ENCODE measurements at regions not wholly inside any gene's neighbourhood (a gene's known extent, or its start where the extent isn't known, plus 50 kb on each side); places are given as distances from the start of the nearest gene placed in this dataset.

DNA sequence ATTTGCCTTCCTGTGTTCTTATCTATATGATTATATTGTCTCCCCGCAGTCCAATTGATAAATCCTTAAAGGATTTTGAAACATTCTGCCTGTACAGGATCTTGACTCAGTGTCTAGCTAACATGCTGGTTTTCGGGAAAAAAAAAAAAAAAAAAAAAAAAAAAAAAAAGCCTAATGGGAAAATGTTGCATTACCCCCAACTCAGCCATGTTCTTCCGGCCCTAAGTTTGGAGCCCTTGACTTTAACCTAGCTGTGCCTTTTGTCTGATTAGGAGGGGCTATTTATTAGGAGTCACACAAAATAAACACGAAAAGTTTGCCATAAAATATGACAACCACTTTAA is 244.4 kb upstream of the TCF21 start:
- H3K27ac Mint-ChIP-seq (ENCODE audit: unreplicated experiment) = no peak overlapping the region
- TF ChIP-seq, protein P1, sequence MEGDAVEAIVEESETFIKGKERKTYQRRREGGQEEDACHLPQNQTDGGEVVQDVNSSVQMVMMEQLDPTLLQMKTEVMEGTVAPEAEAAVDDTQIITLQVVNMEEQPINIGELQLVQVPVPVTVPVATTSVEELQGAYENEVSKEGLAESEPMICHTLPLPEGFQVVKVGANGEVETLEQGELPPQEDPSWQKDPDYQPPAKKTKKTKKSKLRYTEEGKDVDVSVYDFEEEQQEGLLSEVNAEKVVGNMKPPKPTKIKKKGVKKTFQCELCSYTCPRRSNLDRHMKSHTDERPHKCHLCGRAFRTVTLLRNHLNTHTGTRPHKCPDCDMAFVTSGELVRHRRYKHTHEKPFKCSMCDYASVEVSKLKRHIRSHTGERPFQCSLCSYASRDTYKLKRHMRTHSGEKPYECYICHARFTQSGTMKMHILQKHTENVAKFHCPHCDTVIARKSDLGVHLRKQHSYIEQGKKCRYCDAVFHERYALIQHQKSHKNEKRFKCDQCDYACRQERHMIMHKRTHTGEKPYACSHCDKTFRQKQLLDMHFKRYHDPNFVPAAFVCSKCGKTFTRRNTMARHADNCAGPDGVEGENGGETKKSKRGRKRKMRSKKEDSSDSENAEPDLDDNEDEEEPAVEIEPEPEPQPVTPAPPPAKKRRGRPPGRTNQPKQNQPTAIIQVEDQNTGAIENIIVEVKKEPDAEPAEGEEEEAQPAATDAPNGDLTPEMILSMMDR (IDR thresholded peaks at IDR 0.05) = no peak
- H3K4me1 Mint-ChIP-seq (ENCODE audit: low read depth) = peaks cover 24% of the 10 kb centered on the region

DNA sequence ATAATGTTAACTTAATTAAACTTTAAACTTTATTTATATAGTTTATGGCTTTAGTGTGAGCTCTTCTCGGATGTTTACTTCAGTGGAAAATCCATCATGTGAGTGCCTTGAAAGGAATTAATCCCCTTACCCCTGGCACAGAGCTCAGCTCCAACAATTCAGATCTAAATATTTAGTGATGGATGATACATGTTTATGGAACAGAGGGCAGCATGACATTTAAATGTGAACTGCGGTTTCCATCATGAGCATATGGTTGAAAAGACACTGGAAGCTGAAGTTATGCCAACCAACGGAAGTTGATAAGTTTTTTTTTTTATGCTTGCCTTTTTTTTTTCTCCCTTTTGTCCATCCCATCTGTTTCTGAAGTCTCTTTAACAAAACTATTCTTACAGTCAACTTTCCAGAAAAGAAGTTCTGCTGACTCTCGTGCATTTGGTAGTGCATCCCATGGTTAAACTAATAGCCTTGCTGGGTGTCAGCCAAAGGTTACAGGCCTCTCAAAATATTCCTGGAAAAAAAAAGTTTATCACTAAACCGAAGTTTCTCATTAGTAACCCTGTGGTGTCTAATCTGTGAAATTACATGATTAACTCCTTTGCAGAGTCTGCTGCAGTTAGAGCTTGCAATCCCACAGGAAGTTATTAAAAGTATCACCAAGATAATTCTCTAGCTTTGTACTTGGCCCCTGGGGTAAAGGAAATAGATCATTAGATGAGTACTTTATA is 243.9 kb upstream of the TCF21 start:
- DNase-seq (ENCODE audit: low spot score) = no peak
- Mint-ChIP-seq H3K36me3 (ENCODE audit: low read depth) (no peaks in the 10 kb centered on the region), H3K27me3 (ENCODE audit: low read depth) (no peaks in the 10 kb centered on the region), H3K9me3 (ENCODE audit: low read depth) (no peaks in the 10 kb centered on the region), H3K4me1 (ENCODE audit: low read depth) (peaks cover 24% of the 10 kb centered on the region), H3K27ac (ENCODE audit: unreplicated experiment) (peak overlapping the region; percentile 85), H3K4me3 (ENCODE audit: unreplicated experiment) (no peak overlapping the region)
- TF ChIP-seq, protein P1 (IDR thresholded peaks at IDR 0.05) = no peak

More for the DNA sequence above, 244.4 kb upstream of the TCF21 start:
- no peak for DNase-seq (ENCODE audit: low spot score)
- H3K9me3 Mint-ChIP-seq (ENCODE audit: low read depth) = no peaks in the 10 kb centered on the region
- no peaks in the 10 kb centered on the region for H3K27me3 Mint-ChIP-seq (ENCODE audit: low read depth)
- no peak overlapping the region for H3K4me3 Mint-ChIP-seq (ENCODE audit: unreplicated experiment)
- H3K36me3 Mint-ChIP-seq (ENCODE audit: low read depth) = no peaks in the 10 kb centered on the region

DNA sequence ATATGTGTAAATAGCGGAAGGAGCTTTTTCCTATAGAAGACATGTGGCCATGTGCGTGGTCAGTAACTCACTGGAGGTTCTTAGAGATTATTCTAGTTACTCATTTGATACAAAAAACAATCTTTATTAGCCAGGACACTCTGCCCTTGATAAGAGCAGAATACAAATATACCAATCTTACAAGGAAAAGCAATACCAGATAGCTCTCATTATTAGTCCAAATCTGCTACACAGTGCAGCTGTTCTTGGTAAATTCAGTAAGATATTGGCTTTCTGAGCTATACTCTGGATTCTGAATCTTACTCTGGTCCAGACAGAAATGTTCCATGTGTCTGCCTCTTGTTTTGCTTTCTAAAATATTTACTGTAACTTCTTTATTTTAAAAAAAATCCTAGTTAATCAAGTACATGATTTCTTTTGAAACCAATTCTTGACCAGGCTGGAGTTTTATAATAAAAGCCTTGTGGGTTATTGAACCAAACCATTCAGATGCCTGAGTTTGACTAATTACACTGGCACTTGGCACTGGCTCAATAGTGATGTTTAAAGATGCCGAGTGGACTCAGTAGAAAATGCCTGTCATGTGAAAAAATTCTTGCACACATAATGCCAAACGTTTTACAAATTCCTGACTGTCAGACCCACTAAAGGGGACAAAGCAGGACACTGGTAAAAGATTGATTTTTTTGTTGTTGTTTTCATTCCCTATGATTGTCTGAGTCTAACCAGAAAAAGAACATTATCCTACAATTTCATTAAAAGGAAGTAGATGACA is 242.8 kb upstream of the TCF21 start:
- Mint-ChIP-seq H3K4me3 (ENCODE audit: unreplicated experiment) (no peak overlapping the region), H3K36me3 (ENCODE audit: low read depth) (no peaks in the 10 kb centered on the region), H3K27ac (ENCODE audit: unreplicated experiment) (peak overlapping the region; percentile 85), H3K27me3 (ENCODE audit: low read depth) (no peaks in the 10 kb centered on the region), H3K9me3 (ENCODE audit: low read depth) (no peaks in the 10 kb centered on the region), H3K4me1 (ENCODE audit: low read depth) (peaks cover 24% of the 10 kb centered on the region)
- TF ChIP-seq, protein P1 (IDR thresholded peaks at IDR 0.05) = no peak
- no peak for DNase-seq (ENCODE audit: low spot score)

DNA sequence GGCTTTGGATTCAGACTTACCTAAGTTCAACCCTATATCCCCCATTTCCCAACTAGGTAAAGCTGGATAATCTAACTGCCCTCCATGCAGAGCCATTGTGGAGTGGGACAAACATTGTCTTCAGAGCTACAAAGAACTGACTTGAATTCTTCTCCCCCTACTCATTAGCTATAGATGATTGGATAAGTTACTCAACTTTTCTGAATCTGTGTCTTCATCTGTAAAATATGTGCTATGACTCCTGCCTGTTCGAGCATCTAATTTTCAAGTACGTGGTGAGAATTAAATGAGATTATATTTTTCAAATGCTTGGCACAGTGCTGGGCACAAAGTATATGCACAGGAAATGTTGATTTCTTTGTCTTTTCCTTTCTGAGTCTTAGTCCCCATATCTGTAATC is 240.3 kb upstream of the TCF21 start:
- H3K4me1 Mint-ChIP-seq (ENCODE audit: low read depth) = peaks cover 24% of the 10 kb centered on the region

DNA sequence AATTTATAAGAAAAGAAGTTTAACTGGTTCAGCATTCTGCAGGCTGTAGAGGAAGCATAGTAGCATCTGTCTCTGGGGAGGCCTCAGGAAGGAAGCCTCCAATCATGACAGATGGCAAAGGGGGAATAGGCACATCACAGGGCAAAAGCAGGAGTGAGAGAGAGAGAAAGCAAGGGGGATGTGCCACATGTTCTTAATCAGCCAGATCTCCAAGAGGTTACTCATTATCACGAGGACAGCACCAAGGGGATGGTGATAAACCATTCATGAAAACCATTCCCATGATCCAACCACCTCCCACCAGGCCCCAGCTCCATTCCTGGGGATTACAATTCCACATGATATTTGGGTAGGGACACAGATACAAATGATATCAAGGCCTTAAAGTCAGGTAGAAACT is 217.5 kb upstream of the TCF21 start:
- Mint-ChIP-seq H3K27ac (ENCODE audit: unreplicated experiment) (no peak overlapping the region), H3K4me3 (ENCODE audit: unreplicated experiment) (no peak overlapping the region), H3K9me3 (ENCODE audit: low read depth) (no peaks in the 10 kb centered on the region), H3K36me3 (ENCODE audit: low read depth) (no peaks in the 10 kb centered on the region), H3K4me1 (ENCODE audit: low read depth) (no peaks in the 10 kb centered on the region), H3K27me3 (ENCODE audit: low read depth) (no peaks in the 10 kb centered on the region)
- no peak for DNase-seq (ENCODE audit: low spot score)
- TF ChIP-seq, protein P1 (IDR thresholded peaks at IDR 0.05) = no peak

More for the DNA sequence above, 240.3 kb upstream of the TCF21 start:
- Mint-ChIP-seq H3K9me3 (ENCODE audit: low read depth) (no peaks in the 10 kb centered on the region), H3K36me3 (ENCODE audit: low read depth) (no peaks in the 10 kb centered on the region), H3K27ac (ENCODE audit: unreplicated experiment) (no peak overlapping the region), H3K4me3 (ENCODE audit: unreplicated experiment) (no peak overlapping the region), H3K27me3 (ENCODE audit: low read depth) (no peaks in the 10 kb centered on the region)
- no peak for DNase-seq (ENCODE audit: low spot score)
- TF ChIP-seq, protein P1 (IDR thresholded peaks at IDR 0.05) = no peak
